Suppressor macrophage treated with lipopolysaccharide for 1 hour (primary cell): ENCODE measurements at regions not wholly inside any gene's neighbourhood (a gene's known extent, or its start where the extent isn't known, plus 50 kb on each side); places are given as distances from the start of the nearest gene placed in this dataset.
"Not testable (repeated sequence)": the region's sequence is repeated elsewhere in the genome, so short reads cannot be mapped to it uniquely, and the experiment has no call there.

Source experiments
- DNase-seq, 3 donors: peaks; one replicate each; pipeline ENCODE4 v3.0.0-alpha.2; 2020 to 2022

- peak; percentile 53 to 83 (median 65) for DNase-seq
Observed at GRCh38 chr3:61381745-61382392, 130.6 kb upstream of the FHIT start.

GRCh38 chr3:61387817-61388216 lies 136.6 kb upstream of the FHIT start:
- DNase-seq, result no peak

GRCh38 chr3:61393480-61393947 lies 142.3 kb upstream of the FHIT start:
- DNase-seq, result not testable (repeated sequence)

DNA sequence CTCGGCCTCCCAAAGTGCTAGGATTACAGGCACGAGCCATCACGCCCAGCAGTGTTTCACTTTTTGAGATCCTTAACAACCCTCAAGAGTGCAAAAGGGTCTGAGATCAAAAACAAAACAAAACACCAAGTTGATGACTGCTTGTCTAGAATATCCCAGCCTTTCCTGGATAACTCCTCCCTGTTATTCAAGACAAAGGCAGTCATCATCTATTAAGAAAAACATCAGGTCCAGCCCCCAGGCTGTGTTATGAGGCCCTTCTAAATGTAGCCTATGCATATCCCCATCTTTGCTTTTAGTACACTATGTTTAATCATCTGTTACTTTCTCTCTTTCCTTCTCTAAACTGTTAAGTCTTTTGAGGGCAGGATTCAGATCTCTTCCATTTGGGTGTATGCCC lies 150.1 kb upstream of the FHIT start:
- DNase-seq, result no peak

DNA sequence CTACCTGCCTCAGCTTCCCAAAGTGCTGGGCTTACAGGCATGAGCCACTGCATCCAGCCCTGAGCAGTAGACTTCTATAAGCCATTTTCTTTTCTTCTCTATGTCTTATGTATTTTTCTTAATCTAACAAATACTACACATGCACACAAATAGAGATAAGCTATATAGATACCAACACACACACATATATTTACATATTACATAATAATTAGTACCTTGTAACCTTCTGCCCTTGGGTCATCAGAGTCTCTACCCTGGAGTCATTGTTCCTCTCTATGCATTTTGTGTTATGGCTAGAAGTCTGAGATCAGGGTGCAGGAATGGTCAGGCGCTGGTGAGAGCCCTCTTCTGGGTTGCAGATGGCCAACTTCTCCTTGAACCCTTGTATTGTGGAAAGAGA lies 154.0 kb upstream of the PTPRG start:
- DNase-seq, result no peak

GRCh38 chr3:61409638-61410037 lies 151.7 kb upstream of the PTPRG start:
- no peak for DNase-seq

GRCh38 chr3:61410358-61410757 lies 151.0 kb upstream of the PTPRG start:
- not testable (repeated sequence) for DNase-seq

DNA sequence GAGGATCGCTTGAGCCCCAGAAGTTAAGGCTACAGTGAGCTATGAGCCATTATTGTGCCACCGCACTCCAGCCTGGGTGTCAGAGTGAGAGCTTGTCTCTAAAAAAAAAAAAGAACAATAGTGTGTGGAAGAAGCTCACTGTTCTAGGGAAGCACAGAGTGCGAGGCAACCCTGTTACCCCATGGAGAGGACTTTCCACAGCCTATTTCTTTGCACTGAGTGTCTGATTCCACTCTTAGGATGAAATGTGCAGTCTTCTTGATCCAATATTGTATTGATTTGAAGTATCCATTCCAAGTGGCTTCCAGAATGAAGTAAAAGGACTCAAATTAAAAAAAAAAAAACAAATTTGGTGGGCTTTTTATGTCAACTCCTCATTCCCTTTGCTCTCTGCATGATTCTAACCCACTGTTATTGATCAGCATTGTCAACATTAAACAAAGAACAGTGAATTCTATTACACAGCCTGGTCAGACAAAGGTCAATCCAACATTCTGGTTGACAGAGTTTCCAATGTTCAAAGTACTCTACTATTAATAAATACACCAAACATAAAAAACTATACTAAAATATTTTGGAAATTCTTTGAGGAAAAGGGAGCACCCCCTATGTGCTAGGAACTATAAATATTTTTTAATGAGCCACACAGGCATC lies 150.2 kb upstream of the PTPRG start:
- DNase-seq, result no peak

- no peak for DNase-seq
Observed at GRCh38 chr3:61414456-61414855, 146.9 kb upstream of the PTPRG start.

- no peak for DNase-seq
Observed at GRCh38 chr3:61415201-61415600, 146.2 kb upstream of the PTPRG start.

- no peak for DNase-seq
Observed at GRCh38 chr3:61416618-61417017, 144.8 kb upstream of the PTPRG start.

DNA sequence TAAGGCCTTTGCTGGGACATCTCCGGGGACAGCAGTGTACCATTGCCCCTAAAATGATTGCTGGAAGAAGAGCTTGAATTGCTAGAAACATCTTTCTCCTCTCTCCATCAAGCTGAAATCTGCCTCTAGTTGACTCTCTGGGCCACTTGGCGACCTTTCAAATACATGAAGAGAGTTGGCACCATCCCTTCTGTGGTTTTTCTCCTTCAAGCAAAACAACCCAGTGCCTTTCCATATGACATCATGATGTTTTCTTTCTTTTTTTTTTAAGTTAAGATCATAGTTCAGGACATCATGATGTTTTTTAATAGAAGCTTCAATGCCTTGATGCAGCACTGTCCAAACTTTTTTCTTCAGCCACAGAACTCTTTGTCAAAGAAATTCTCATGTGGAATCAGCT lies 144.0 kb upstream of the PTPRG start:
- no peak for DNase-seq

GRCh38 chr3:61420136-61420759 lies 141.1 kb upstream of the PTPRG start:
- DNase-seq, result no peak

DNA sequence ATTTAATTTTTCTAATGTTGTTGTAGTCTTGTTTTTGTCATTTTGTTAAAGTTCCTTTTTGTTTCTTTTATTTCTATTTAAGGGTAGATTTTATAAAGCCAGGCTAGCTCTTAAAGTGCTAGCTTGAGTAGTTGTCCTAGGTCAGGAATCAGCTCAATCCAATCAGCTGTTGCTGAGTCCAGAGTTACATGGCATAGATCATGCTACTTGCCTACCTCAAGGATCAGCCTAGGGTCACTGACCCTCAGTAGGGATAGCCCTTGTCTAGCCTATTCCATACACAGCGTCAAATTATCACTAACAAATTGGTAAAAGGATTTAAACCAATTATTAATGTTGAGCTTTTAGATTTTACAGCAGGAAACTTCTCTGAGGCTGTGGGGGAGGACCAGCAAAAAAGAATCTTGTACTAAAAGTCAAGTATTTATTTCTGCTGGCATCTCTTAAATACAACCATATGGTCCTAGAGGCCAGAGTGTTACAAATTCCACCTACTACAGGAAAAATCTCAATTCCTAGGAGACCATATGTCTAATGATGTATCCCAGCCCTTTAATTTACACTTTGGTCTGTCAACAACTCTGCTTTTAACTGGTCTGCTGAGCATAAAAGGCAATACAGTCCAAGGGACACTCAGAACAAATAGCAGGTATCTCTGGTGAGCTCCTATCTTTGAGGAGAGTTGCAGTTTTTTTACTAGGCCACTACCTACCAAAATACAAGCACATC lies 138.3 kb upstream of the PTPRG start:
- DNase-seq, result no peak

DNA sequence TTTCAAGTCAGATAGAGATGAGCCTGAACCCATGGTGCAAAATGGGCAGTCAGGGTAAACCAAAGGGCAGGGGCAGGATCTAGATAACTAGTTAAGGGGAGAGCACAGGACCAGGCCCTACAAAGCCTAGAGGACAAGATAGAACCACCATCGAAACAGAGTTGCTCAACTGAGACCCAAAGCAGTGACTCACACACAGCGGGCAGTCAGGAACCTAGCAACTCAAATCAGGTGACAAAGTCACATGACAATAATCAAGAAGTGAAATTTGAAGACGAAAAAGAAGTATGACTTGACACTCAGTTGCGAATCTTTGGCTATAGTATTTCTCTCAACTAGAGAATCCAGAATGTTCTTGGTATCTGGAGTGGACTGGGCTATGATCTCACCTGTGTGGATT lies 136.0 kb upstream of the PTPRG start:
- DNase-seq, result no peak

DNA sequence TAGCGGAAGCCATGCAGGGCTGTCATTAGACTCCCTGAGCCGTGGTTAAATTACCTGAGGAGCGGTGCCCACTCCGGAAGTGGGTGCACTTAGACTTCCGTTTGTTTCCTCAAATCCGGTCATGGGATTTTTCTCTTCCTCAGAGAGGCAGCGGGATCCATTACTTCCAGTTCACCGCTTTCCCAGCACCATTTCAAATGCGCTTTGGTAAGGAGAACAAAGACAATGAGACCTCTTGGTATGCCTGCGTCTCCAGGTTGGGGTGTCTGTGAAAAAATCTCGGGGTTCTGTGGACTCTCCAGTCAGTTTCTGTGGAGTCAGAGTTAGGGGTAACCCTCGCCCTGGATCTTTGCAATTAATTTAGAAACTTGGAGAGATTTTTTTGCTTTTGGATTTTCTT lies 132.3 kb upstream of the PTPRG start:
- DNase-seq, result no peak

DNA sequence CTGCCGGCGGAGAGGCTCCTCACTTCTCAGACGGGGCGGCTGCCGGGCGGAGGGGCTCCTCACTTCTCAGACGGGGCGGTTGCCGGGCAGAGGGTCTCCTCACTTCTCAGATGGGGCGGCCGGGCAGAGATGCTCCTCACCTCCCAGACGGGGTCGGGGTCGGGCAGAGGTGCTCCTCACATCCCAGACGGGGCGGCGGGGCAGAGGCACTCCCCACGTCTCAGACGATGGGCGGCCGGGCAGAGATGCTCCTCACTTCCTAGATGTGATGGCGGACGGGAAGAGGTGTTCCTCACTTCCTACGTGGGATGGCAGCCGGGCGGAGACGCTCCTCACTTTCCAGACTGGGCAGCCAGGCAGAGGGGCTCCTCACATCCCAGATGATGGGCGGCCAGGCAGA lies 126.5 kb upstream of the PTPRG start:
- not testable (repeated sequence) for DNase-seq

- DNase-seq, result not testable (repeated sequence)
Observed at GRCh38 chr3:61435361-61435760, 126.0 kb upstream of the PTPRG start.

- no peak for DNase-seq
Observed at GRCh38 chr3:61438253-61439121, 122.9 kb upstream of the PTPRG start.

DNA sequence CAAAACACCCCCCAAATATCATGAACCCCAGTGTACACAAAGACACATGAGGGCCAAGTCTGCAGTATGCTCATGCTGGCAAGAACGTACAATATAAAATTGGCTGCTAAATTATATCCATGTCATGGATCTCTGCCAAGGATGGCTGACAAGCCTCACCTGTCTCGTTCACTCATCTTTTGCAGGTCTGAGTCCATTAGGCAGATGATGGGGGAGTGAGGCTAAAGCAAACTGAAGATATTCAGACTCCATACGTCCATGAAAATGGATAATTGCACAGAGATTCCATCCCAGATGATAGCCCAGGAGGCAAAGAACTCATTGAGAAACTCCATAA lies 122.3 kb upstream of the PTPRG start:
- no peak for DNase-seq

DNA sequence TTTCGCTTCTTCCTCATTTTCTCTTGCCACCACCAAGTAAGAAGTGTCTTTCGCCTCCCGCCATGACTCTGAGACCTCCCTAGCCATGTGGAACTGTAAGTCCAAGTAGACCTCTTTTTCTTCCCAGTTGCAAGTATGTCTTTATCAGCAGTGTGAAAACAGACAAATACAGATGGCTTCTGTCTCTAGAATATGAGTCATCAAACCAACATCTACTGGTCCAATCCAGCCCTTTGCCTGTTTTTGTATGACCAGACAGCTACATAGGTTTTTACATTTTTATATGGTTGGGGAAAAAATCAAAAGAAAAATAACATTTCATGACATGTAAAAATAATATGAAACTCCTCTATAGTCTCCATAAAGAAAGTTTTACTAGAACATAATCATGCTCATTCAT lies 118.7 kb upstream of the PTPRG start:
- DNase-seq, result no peak

GRCh38 chr3:61443886-61444285 lies 117.5 kb upstream of the PTPRG start:
- no peak for DNase-seq

GRCh38 chr3:61444782-61445181 lies 116.6 kb upstream of the PTPRG start:
- no peak for DNase-seq
